ENCODE measurements at regions not wholly inside any gene's neighbourhood (a gene's known extent, or its start where the extent isn't known, plus 50 kb on each side); places are given as distances from the start of the nearest gene placed in this dataset.

DNA sequence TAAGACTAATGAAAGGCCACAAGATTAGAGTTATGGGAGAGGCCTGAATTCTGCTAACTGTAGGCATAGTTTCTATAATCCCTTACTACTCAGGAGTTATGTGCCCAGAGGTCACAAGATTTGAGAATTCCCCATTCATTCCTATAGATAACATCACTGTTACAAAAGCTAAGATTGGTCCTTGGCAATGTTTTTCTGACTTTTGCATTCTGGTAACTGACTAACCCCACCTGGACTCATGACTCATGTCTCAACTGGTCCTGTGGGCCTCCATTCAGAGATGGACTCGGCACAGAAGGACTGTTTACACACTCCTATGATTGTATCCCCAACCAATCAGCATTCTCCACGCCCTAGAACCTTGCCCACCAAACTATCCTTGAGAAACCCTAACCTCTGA lies 249.0 kb upstream of the ZP4 start:
- TF ChIP-seq, protein P1, sequence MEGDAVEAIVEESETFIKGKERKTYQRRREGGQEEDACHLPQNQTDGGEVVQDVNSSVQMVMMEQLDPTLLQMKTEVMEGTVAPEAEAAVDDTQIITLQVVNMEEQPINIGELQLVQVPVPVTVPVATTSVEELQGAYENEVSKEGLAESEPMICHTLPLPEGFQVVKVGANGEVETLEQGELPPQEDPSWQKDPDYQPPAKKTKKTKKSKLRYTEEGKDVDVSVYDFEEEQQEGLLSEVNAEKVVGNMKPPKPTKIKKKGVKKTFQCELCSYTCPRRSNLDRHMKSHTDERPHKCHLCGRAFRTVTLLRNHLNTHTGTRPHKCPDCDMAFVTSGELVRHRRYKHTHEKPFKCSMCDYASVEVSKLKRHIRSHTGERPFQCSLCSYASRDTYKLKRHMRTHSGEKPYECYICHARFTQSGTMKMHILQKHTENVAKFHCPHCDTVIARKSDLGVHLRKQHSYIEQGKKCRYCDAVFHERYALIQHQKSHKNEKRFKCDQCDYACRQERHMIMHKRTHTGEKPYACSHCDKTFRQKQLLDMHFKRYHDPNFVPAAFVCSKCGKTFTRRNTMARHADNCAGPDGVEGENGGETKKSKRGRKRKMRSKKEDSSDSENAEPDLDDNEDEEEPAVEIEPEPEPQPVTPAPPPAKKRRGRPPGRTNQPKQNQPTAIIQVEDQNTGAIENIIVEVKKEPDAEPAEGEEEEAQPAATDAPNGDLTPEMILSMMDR (IDR thresholded peaks at IDR 0.05): no peak
- no peak for TF ChIP-seq POLR2A (IDR thresholded peaks at IDR 0.05)
- no peak for TF ChIP-seq POLR2AphosphoS5 (IDR thresholded peaks at IDR 0.05; ENCODE audit: insufficient read depth in 1 of 2, low read depth in 1 of 2)

Measured in vagina (tissue), 2 donors.